ENCODE measurements at regions not wholly inside any gene's neighbourhood (a gene's known extent, or its start where the extent isn't known, plus 50 kb on each side); places are given as distances from the start of the nearest gene placed in this dataset.

GRCh38 chr5:2633992-2634391 is 117.5 kb downstream of the IRX2 start:
- no peak overlapping the region for H3K27ac ChIP-seq
- no peaks in the 10 kb centered on the region for H3K4me1 ChIP-seq
- TF ChIP-seq, protein P1, sequence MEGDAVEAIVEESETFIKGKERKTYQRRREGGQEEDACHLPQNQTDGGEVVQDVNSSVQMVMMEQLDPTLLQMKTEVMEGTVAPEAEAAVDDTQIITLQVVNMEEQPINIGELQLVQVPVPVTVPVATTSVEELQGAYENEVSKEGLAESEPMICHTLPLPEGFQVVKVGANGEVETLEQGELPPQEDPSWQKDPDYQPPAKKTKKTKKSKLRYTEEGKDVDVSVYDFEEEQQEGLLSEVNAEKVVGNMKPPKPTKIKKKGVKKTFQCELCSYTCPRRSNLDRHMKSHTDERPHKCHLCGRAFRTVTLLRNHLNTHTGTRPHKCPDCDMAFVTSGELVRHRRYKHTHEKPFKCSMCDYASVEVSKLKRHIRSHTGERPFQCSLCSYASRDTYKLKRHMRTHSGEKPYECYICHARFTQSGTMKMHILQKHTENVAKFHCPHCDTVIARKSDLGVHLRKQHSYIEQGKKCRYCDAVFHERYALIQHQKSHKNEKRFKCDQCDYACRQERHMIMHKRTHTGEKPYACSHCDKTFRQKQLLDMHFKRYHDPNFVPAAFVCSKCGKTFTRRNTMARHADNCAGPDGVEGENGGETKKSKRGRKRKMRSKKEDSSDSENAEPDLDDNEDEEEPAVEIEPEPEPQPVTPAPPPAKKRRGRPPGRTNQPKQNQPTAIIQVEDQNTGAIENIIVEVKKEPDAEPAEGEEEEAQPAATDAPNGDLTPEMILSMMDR (IDR thresholded peaks at IDR 0.05): no peak
- no peaks in the 10 kb centered on the region for H3K9me3 ChIP-seq
- intact Hi-C loops (cut with DNase I): no loop called here
- no peaks in the 10 kb centered on the region for H3K36me3 ChIP-seq
- H3K27me3 ChIP-seq (ENCODE audit: low read depth): peaks cover 3% of the 10 kb centered on the region
- ATAC-seq: no peak
- DNase-seq: no peak
- no peak overlapping the region for H3K4me3 ChIP-seq

GRCh38 chr5:2631758-2632157 is 119.7 kb downstream of the IRX2 start:
- Histone ChIP-seq H3K4me3 (no peak overlapping the region), H3K27me3 (ENCODE audit: low read depth) (peaks cover 7% of the 10 kb centered on the region), H3K4me1 (no peaks in the 10 kb centered on the region), H3K27ac (no peak overlapping the region), H3K36me3 (no peaks in the 10 kb centered on the region), H3K9me3 (no peaks in the 10 kb centered on the region)
- TF ChIP-seq, protein P1 (IDR thresholded peaks at IDR 0.05): no peak
- ATAC-seq: no peak
- intact Hi-C loops (cut with DNase I): no loop called here
- DNase-seq: no peak

- Histone ChIP-seq H3K36me3 (no peaks in the 10 kb centered on the region), H3K4me3 (no peak overlapping the region), H3K27me3 (ENCODE audit: low read depth) (peaks cover 4% of the 10 kb centered on the region), H3K4me1 (no peaks in the 10 kb centered on the region), H3K27ac (no peak overlapping the region), H3K9me3 (no peaks in the 10 kb centered on the region)
- no peak for ATAC-seq
- TF ChIP-seq, protein P1 (IDR thresholded peaks at IDR 0.05): no peak
- intact Hi-C loops (cut with DNase I): no loop called here
- DNase-seq: no peak
These were observed 122.4 kb downstream of the IRX2 start for GRCh38 chr5:2629045-2629444.

DNA sequence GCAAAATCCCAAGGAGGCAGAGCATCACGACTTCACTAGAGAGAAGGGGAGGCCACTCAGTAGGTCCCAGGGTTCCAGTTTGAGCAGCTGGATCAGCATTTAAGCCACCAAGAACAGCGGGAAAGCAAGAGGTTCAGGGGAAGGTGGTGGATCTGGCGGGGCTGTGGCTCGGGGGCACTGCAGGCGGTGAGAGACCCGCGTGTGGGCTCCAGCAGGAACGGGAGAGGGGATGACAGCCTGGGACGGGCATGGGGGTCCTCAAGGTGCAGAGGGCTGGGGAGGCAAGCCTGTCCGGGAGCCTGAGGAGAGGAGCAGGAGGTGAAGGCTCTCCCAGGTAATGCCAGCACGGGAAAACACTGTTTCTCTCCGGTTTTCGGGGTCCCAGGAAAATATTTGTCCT is 123.6 kb downstream of the IRX2 start:
- H3K4me3 ChIP-seq: no peak overlapping the region
- TF ChIP-seq, protein P1 (IDR thresholded peaks at IDR 0.05): no peak
- intact Hi-C loops (cut with DNase I): no loop called here
- no peak for ATAC-seq
- no peaks in the 10 kb centered on the region for H3K9me3 ChIP-seq
- DNase-seq: no peak
- H3K27ac ChIP-seq: no peak overlapping the region
- H3K4me1 ChIP-seq: no peaks in the 10 kb centered on the region
- no peaks in the 10 kb centered on the region for H3K36me3 ChIP-seq
- H3K27me3 ChIP-seq (ENCODE audit: low read depth): peaks cover 4% of the 10 kb centered on the region

- TF ChIP-seq, protein P1 (IDR thresholded peaks at IDR 0.05): no peak
- Histone ChIP-seq H3K27me3 (ENCODE audit: low read depth) (peaks cover 4% of the 10 kb centered on the region), H3K9me3 (no peaks in the 10 kb centered on the region), H3K36me3 (no peaks in the 10 kb centered on the region), H3K4me3 (no peak overlapping the region), H3K27ac (no peak overlapping the region), H3K4me1 (no peaks in the 10 kb centered on the region)
- DNase-seq: no peak
- no peak for ATAC-seq
- intact Hi-C loops (cut with DNase I): no loop called here
These were observed 124.9 kb downstream of the IRX2 start for GRCh38 chr5:2626572-2626971.

GRCh38 chr5:2622866-2623265 is 128.6 kb downstream of the IRX2 start:
- Histone ChIP-seq H3K4me1 (no peaks in the 10 kb centered on the region), H3K9me3 (no peaks in the 10 kb centered on the region), H3K27me3 (ENCODE audit: low read depth) (no peaks in the 10 kb centered on the region), H3K4me3 (no peak overlapping the region), H3K36me3 (no peaks in the 10 kb centered on the region), H3K27ac (no peak overlapping the region)
- no peak for ATAC-seq
- intact Hi-C loops (cut with DNase I): no loop called here
- DNase-seq: no peak
- TF ChIP-seq, protein P1 (IDR thresholded peaks at IDR 0.05): no peak

Measured in lower lobe of right lung (tissue), 2 donors.